ENCODE measurements at regions not wholly inside any gene's neighbourhood (a gene's known extent, or its start where the extent isn't known, plus 50 kb on each side); places are given as distances from the start of the nearest gene placed in this dataset.

- H4K20me1 ChIP-seq (ENCODE audit: insufficient read depth) = no peaks in the 10 kb centered on the region
- no peaks in the 10 kb centered on the region for H3K36me3 ChIP-seq (replicated peaks in 1 of 2; ENCODE audit: control insufficient read depth in 1 of 2, insufficient read depth in 2 of 2, low read length in 1 of 2)
- no peak overlapping the region for H3K4me3 ChIP-seq (ENCODE audit: low read depth in 2 of 2, low read length in 1 of 2)
- H3K4me1 ChIP-seq (ENCODE audit: control insufficient read depth in 1 of 2, insufficient read depth in 2 of 2, low read depth in 1 of 2, low read length in 1 of 2) = no peaks in the 10 kb centered on the region
- H3K27ac ChIP-seq (ENCODE audit: low read depth in 2 of 2, low read length in 1 of 2) = no peak overlapping the region
- no peaks in the 10 kb centered on the region for H3F3A ChIP-seq (replicated peaks; ENCODE audit: insufficient read depth)
- no peaks in the 10 kb centered on the region for H3K9me3 ChIP-seq
- ChIA-PET CTCF (no interaction called here), POLR2A (no interaction called here)
- H2AFZ ChIP-seq (ENCODE audit: low read depth) = no peak overlapping the region
- H3K9ac ChIP-seq = no peak overlapping the region
- no peaks in the 10 kb centered on the region for H3K9me2 ChIP-seq
- H3K27me3 ChIP-seq (ENCODE audit: insufficient read depth) = peaks cover 20% of the 10 kb centered on the region
- DNase-seq = no peak
- no peak for TF ChIP-seq RFX5 (IDR thresholded peaks at IDR 0.05; ENCODE audit: low read length)
- no peak for TF ChIP-seq MXI1 (IDR thresholded peaks at IDR 0.05; ENCODE audit: low read depth, low read length)
- no peak for TF ChIP-seq USF1 (IDR thresholded peaks at IDR 0.05; ENCODE audit: borderline replicate concordance, low read depth)
- H3K4me2 ChIP-seq = no peak overlapping the region
- 8% methylated on average over 5 of the region's 7 CpGs for WGBS (ENCODE audit: low lambda C conversion rate)
- H3K79me2 ChIP-seq (ENCODE audit: insufficient read depth) = no peaks in the 10 kb centered on the region
Observed at GRCh38 chr5:2818936-2819335, 67.5 kb upstream of the IRX2 start.

GRCh38 chr5:2817031-2817603 is 65.6 kb upstream of the IRX2 start:
- no peak for TF ChIP-seq TAF1 (IDR thresholded peaks at IDR 0.05; ENCODE audit: borderline replicate concordance, low read depth, low read length)
- TF ChIP-seq SIN3A (IDR thresholded peaks at IDR 0.05; ENCODE audit: borderline replicate concordance, low read depth, low read length) = no peak
- TF ChIP-seq EZH2phosphoT487 (IDR thresholded peaks at IDR 0.05; ENCODE audit: borderline replicate concordance, low read depth) = no peak
- no peak for TF ChIP-seq GATA2 (CRISPR knock-in tag; IDR thresholded peaks at IDR 0.05)
- TF ChIP-seq USF1 (IDR thresholded peaks at IDR 0.05; ENCODE audit: borderline replicate concordance, low read depth) = no peak
- H3K36me3 ChIP-seq (replicated peaks in 1 of 2; ENCODE audit: control insufficient read depth in 1 of 2, insufficient read depth in 2 of 2, low read length in 1 of 2) = no peaks in the 10 kb centered on the region
- H3K4me3 ChIP-seq (ENCODE audit: low read depth in 2 of 2, low read length in 1 of 2) = no peak overlapping the region
- H4K20me1 ChIP-seq (ENCODE audit: insufficient read depth) = no peaks in the 10 kb centered on the region
- H3K27me3 ChIP-seq (ENCODE audit: insufficient read depth) = peaks cover 22% of the 10 kb centered on the region
- POLR2A ChIA-PET = no interaction called here
- H3K9me2 ChIP-seq = no peaks in the 10 kb centered on the region
- DNase-seq = no peak
- no peaks in the 10 kb centered on the region for H3K4me1 ChIP-seq (ENCODE audit: control insufficient read depth in 1 of 2, insufficient read depth in 2 of 2, low read depth in 1 of 2, low read length in 1 of 2)
- H2AFZ ChIP-seq (ENCODE audit: low read depth) = no peak overlapping the region
- H3F3A ChIP-seq (replicated peaks; ENCODE audit: insufficient read depth) = no peaks in the 10 kb centered on the region
- 4% methylated on average over 5 of the region's 5 CpGs for WGBS (ENCODE audit: low lambda C conversion rate)
- no peaks in the 10 kb centered on the region for H3K79me2 ChIP-seq (ENCODE audit: insufficient read depth)
- H3K4me2 ChIP-seq = no peak overlapping the region
- no peaks in the 10 kb centered on the region for H3K9me3 ChIP-seq
- no peak overlapping the region for H3K27ac ChIP-seq (ENCODE audit: low read depth in 2 of 2, low read length in 1 of 2)
- CTCF ChIA-PET = no interaction called here
- no peak overlapping the region for H3K9ac ChIP-seq

GRCh38 chr5:2813678-2814077 is 62.2 kb upstream of the IRX2 start:
- H3K9ac ChIP-seq = no peak overlapping the region
- H4K20me1 ChIP-seq (ENCODE audit: insufficient read depth) = no peaks in the 10 kb centered on the region
- 2% methylated on average over 8 of the region's 9 CpGs for WGBS (ENCODE audit: low lambda C conversion rate)
- no peak overlapping the region for H3K27ac ChIP-seq (ENCODE audit: low read depth in 2 of 2, low read length in 1 of 2)
- H3F3A ChIP-seq (replicated peaks; ENCODE audit: insufficient read depth) = no peaks in the 10 kb centered on the region
- H3K4me2 ChIP-seq = no peak overlapping the region
- H2AFZ ChIP-seq (ENCODE audit: low read depth) = no peak overlapping the region
- peaks cover 21% of the 10 kb centered on the region for H3K27me3 ChIP-seq (ENCODE audit: insufficient read depth)
- TF ChIP-seq CTCF (IDR thresholded peaks at IDR 0.05) (no peak), NFIC (IDR thresholded peaks at IDR 0.05; ENCODE audit: borderline replicate concordance) (no peak), TEAD4 (IDR thresholded peaks at IDR 0.05; ENCODE audit: borderline replicate concordance, insufficient read depth) (no peak), USF2 (IDR thresholded peaks at IDR 0.05; ENCODE audit: borderline replicate concordance, low read depth, low read length) (no peak), TAF1 (IDR thresholded peaks at IDR 0.05; ENCODE audit: borderline replicate concordance, low read depth, low read length) (no peak), YY1 (IDR thresholded peaks at IDR 0.05; ENCODE audit: low read depth) (no peak), USF1 (IDR thresholded peaks at IDR 0.05; ENCODE audit: borderline replicate concordance, low read depth) (no peak)
- H3K36me3 ChIP-seq (replicated peaks in 1 of 2; ENCODE audit: control insufficient read depth in 1 of 2, insufficient read depth in 2 of 2, low read length in 1 of 2) = no peaks in the 10 kb centered on the region
- POLR2A ChIA-PET = no interaction called here
- no peaks in the 10 kb centered on the region for H3K4me1 ChIP-seq (ENCODE audit: control insufficient read depth in 1 of 2, insufficient read depth in 2 of 2, low read depth in 1 of 2, low read length in 1 of 2)
- DNase-seq = no peak
- no peaks in the 10 kb centered on the region for H3K79me2 ChIP-seq (ENCODE audit: insufficient read depth)
- CTCF ChIA-PET = interaction anchor here (0.6 kb wide), 1 partner anchor 182 kb away, joined by 3 read pairs; no protein-coding TSS in a partner anchor
- H3K4me3 ChIP-seq (ENCODE audit: low read depth in 2 of 2, low read length in 1 of 2) = no peak overlapping the region
- H3K9me3 ChIP-seq = no peaks in the 10 kb centered on the region
- no peaks in the 10 kb centered on the region for H3K9me2 ChIP-seq
